H9 (cell line): ENCODE measurements at regions not wholly inside any gene's neighbourhood (a gene's known extent, or its start where the extent isn't known, plus 50 kb on each side); places are given as distances from the start of the nearest gene placed in this dataset.
A peak's percentile ranks its signal among the peaks of the same experiment; 100 is the strongest.

Experiments used
- DNase-seq: peaks from one replicate; pipeline ENCODE4 v3.0.0-alpha.2; 2017
- H2AFZ ChIP-seq: one replicate; pipeline ENCODE4 v1.6.1; 2013; ENCODE audit warnings: mild to moderate bottlenecking, low read length, control low read depth, moderate library complexity
- H2AK5ac ChIP-seq: 2 replicates; pipeline ENCODE4 v1.6.1; 2013; ENCODE audit warnings: low read length, control low read depth, mixed read lengths; ENCODE audit not compliant: insufficient read length
- H2BK120ac ChIP-seq: one replicate; pipeline ENCODE4 v1.6.1; 2013; ENCODE audit warnings: low read depth, mild to moderate bottlenecking, low read length, control low read depth, inconsistent platforms; ENCODE audit not compliant: poor library complexity, severe bottlenecking
- H2BK12ac ChIP-seq: 2 replicates; pipeline ENCODE4 v1.6.1; 2013; ENCODE audit warnings: low read length, control low read depth, mixed read lengths, low read depth; ENCODE audit not compliant: insufficient read length
- H2BK15ac ChIP-seq: 2 replicates; pipeline ENCODE4 v1.6.1; 2013; ENCODE audit warnings: low read depth, low read length, control low read depth
- H2BK20ac ChIP-seq: one replicate; pipeline ENCODE4 v1.6.1; 2013; ENCODE audit warnings: low read depth, mild to moderate bottlenecking, low read length, control low read depth, inconsistent platforms; ENCODE audit not compliant: poor library complexity, severe bottlenecking
- H2BK5ac ChIP-seq: 2 replicates; pipeline ENCODE4 v1.6.1; 2013; ENCODE audit warnings: low read length, control low read depth, mixed read lengths; ENCODE audit not compliant: insufficient read length
- H3K14ac ChIP-seq: 2 replicates; pipeline ENCODE4 v1.6.1; 2013; ENCODE audit warnings: low read length, control low read depth; ENCODE audit not compliant: insufficient read depth
- H3K18ac ChIP-seq: 2 replicates; pipeline ENCODE4 v1.6.1; 2013; ENCODE audit warnings: low read depth, mild to moderate bottlenecking, mixed read lengths, low read length, control low read depth; ENCODE audit not compliant: insufficient read length
- H3K23ac ChIP-seq: 2 replicates; pipeline ENCODE4 v1.6.1; 2013; ENCODE audit warnings: low read length, control low read depth, mixed read lengths, low read depth; ENCODE audit not compliant: insufficient read length
- H3K23me2 ChIP-seq: 2 replicates; pipeline ENCODE4 v1.6.1; 2013; ENCODE audit warnings: low read depth, mild to moderate bottlenecking, mixed read lengths, low read length, control low read depth; ENCODE audit not compliant: insufficient read length, poor library complexity, severe bottlenecking
- H3K27ac ChIP-seq: 2 replicates; pipeline ENCODE4 v1.5.1; 2013; ENCODE audit warnings: low read length, control low read depth, mixed read lengths, low read depth; ENCODE audit not compliant: insufficient read length
- H3K27me3 ChIP-seq: 2 replicates; pipeline ENCODE4 v1.6.1; 2013; ENCODE audit warnings: low read length, control low read depth, inconsistent platforms; ENCODE audit not compliant: insufficient read depth
- H3K4ac ChIP-seq: 2 replicates; pipeline ENCODE4 v1.6.1; 2013; ENCODE audit warnings: low read depth, mild to moderate bottlenecking, control low read depth, inconsistent platforms, low read length, moderate library complexity
- H3K4me1 ChIP-seq: 2 replicates; pipeline ENCODE4 v1.6.1; 2013; ENCODE audit warnings: low read length, control low read depth, inconsistent platforms; ENCODE audit not compliant: insufficient read depth
- H3K4me2 ChIP-seq: 2 replicates; pipeline ENCODE4 v1.6.1; 2013; ENCODE audit warnings: low read length, control low read depth, mixed read lengths; ENCODE audit not compliant: insufficient read length, insufficient read depth
- H3K56ac ChIP-seq: 2 replicates; pipeline ENCODE4 v1.6.1; 2013; ENCODE audit warnings: low read depth, mild to moderate bottlenecking, mixed read lengths, low read length, control low read depth; ENCODE audit not compliant: insufficient read length
- H3K79me1 ChIP-seq: 2 replicates; pipeline ENCODE4 v1.6.1; 2013; ENCODE audit warnings: low read depth, mild to moderate bottlenecking, moderate library complexity, low read length, control low read depth, inconsistent platforms; ENCODE audit not compliant: insufficient read depth, poor library complexity, severe bottlenecking
- H3K79me2 ChIP-seq: 2 replicates; pipeline ENCODE4 v1.6.1; 2013; ENCODE audit warnings: low read length, control low read depth, inconsistent platforms; ENCODE audit not compliant: insufficient read depth
- H3K9ac ChIP-seq: 2 replicates; pipeline ENCODE4 v1.6.1; 2013; ENCODE audit warnings: low read length, control low read depth, mixed read lengths; ENCODE audit not compliant: insufficient read length; ENCODE audit errors: extremely low read depth
- H3K9me3 ChIP-seq: one replicate; pipeline ENCODE4 v1.6.1; 2013; ENCODE audit warnings: low read depth, low read length, inconsistent platforms; ENCODE audit not compliant: control insufficient read depth
- H3T11ph ChIP-seq: one replicate; pipeline ENCODE4 v1.6.1; 2013; ENCODE audit warnings: mild to moderate bottlenecking, low read length, control low read depth, inconsistent platforms
- H4K20me1 ChIP-seq: one replicate; pipeline ENCODE4 v1.6.1; 2013; ENCODE audit not compliant: control insufficient read depth, insufficient read length, insufficient read depth
- H4K5ac ChIP-seq: 2 replicates; pipeline ENCODE4 v1.6.1; 2013; ENCODE audit warnings: low read depth, mild to moderate bottlenecking, mixed read lengths, low read length, control low read depth; ENCODE audit not compliant: insufficient read length
- H4K8ac ChIP-seq: replicated peaks from 2 replicates; pipeline ENCODE4 v1.6.1; 2013; ENCODE audit warnings: low read length, control low read depth, mixed read lengths, low read depth; ENCODE audit not compliant: insufficient read length
- H4K91ac ChIP-seq: 2 replicates; pipeline ENCODE4 v1.6.1; 2013; ENCODE audit warnings: low read depth, mild to moderate bottlenecking, moderate library complexity, mixed read lengths, low read length, control low read depth; ENCODE audit not compliant: insufficient read length
- H3K27ac Mint-ChIP-seq, 3 experiments: 2 replicates in 2 of 3; 3 replicates in 1 of 3; pipeline ENCODE4 v1.8.0; 2020 to 2021; ENCODE audit warnings: mixed read lengths in 3 of 3, mild to moderate bottlenecking in 1 of 3, moderate library complexity in 1 of 3
- H3K27me3 Mint-ChIP-seq: 2 replicates; pipeline ENCODE4 v1.8.0; 2021; ENCODE audit warnings: low read depth, mild to moderate bottlenecking, moderate library complexity, mixed read lengths
- H3K36me3 Mint-ChIP-seq, 3 experiments: 2 replicates in 2 of 3; 3 replicates in 1 of 3; pipeline ENCODE4 v1.8.0; 2020 to 2021; ENCODE audit warnings: low read depth in 3 of 3, mixed read lengths in 3 of 3; ENCODE audit not compliant: insufficient read depth in 1 of 3
- H3K4me1 Mint-ChIP-seq, 2 experiments: 2 replicates each; pipeline ENCODE4 v1.8.0; 2020; ENCODE audit warnings: mixed read lengths in 2 of 2
- H3K4me3 Mint-ChIP-seq, 2 experiments: 2 replicates in 1 of 2; 3 replicates in 1 of 2; pipeline ENCODE4 v1.8.0; 2020 to 2021; ENCODE audit warnings: mild to moderate bottlenecking in 2 of 2, mixed read lengths in 2 of 2, moderate library complexity in 1 of 2
- H3K9me3 Mint-ChIP-seq, 2 experiments: 2 replicates in 1 of 2; 3 replicates in 1 of 2; pipeline ENCODE4 v1.8.0; 2020; ENCODE audit warnings: mild to moderate bottlenecking in 2 of 2, mixed read lengths in 2 of 2, moderate library complexity in 1 of 2
- CTCF ChIP-seq: fragments of 200-600 bp; sonication (generic); conservative IDR thresholded peaks from 3 replicates; pipeline ENCODE4 v1.8.0; 2021; ENCODE audit warnings: antibody characterized with exemption, mild to moderate bottlenecking
- WGBS: extraction: QIAGEN DNeasy Blood & Tissue Kit; methylation state at CpG from one replicate; pipeline ENCODE4 v1.1.7; 2013; ENCODE audit warnings: missing lambda C conversion rate, low lambda C conversion rate, mixed read lengths; ENCODE audit not compliant: insufficient read length; ENCODE audit errors: extremely low coverage; 5-methylcytosine and 5-hydroxymethylcytosine counted together

GRCh38 chr7:110534241-110534931 is 556.5 kb upstream of the LRRN3 start:
- Histone ChIP-seq H2BK12ac (no peak overlapping the region), H3K79me2 (no peaks in the 10 kb centered on the region; the same call in 1 of the 2 replicates), H3K27ac (no peak overlapping the region), H3K56ac (no peak overlapping the region), H2BK20ac (no peak overlapping the region), H2AFZ (no peak overlapping the region), H3K23ac (no peak overlapping the region), H3K18ac (no peak overlapping the region), H3K9me3 (no peaks in the 10 kb centered on the region), H3K14ac (no peak overlapping the region), H4K20me1 (no peaks in the 10 kb centered on the region), H2AK5ac (no peak overlapping the region), H3K9ac (no peak overlapping the region), H3K79me1 (no peaks in the 10 kb centered on the region), H3K23me2 (no peaks in the 10 kb centered on the region), H3K27me3 (no peaks in the 10 kb centered on the region), H3K4me1 (no peaks in the 10 kb centered on the region), H4K8ac (no peak overlapping the region), H4K5ac (no peak overlapping the region), H3T11ph (no peak overlapping the region), H3K4me2 (no peak overlapping the region), H2BK120ac (no peak overlapping the region), H2BK15ac (no peak overlapping the region), H3K4ac (no peak overlapping the region), H2BK5ac (no peak overlapping the region), H4K91ac (no peak overlapping the region)
- peaks cover 0 to 6% of the 10 kb centered on the region in 2 experiments; a peak in 1 of 4 replicates for H3K4me1 Mint-ChIP-seq
- no peaks in the 10 kb centered on the region for H3K36me3 Mint-ChIP-seq
- H3K27me3 Mint-ChIP-seq = peaks cover 3% of the 10 kb centered on the region; the same call in 1 of the 2 replicates
- no CpG with 5 or more reads among the region's 7 CpGs for WGBS
- DNase-seq = no peak
- H3K9me3 Mint-ChIP-seq = no peaks in the 10 kb centered on the region; a peak in 1 of 5 replicates
- peak overlapping the region in 1 of 3 experiments; percentile 95; a peak in 2 of 7 replicates for H3K27ac Mint-ChIP-seq
- no peak for TF ChIP-seq CTCF
- no peak overlapping the region for H3K4me3 Mint-ChIP-seq
